ENCODE measurements at regions not wholly inside any gene's neighbourhood (a gene's known extent, or its start where the extent isn't known, plus 50 kb on each side); places are given as distances from the start of the nearest gene placed in this dataset.

- TF ChIP-seq POLR2A (IDR thresholded peaks at IDR 0.05) (no peak), CTCF (IDR thresholded peaks at IDR 0.05) (no peak)
These were observed 121.5 kb downstream of the POLR2M start for GRCh38 chr15:57827971-57828370.

All from transverse colon (tissue), 3 donors.